Type B pancreatic cell (in vitro differentiated cells): ENCODE measurements at regions not wholly inside any gene's neighbourhood (a gene's known extent, or its start where the extent isn't known, plus 50 kb on each side); places are given as distances from the start of the nearest gene placed in this dataset.

Experiments
- DNase-seq: peaks from one replicate; pipeline ENCODE4 v3.0.0; 2021; ENCODE audit warnings: mixed read lengths; ENCODE audit not compliant: unreplicated experiment; ENCODE audit errors: extremely low spot score
- H3K27ac Mint-ChIP-seq: 2 replicates; pipeline ENCODE4 v1.8.0; 2021; ENCODE audit warnings: mild to moderate bottlenecking, mixed read lengths
- H3K27me3 Mint-ChIP-seq: 2 replicates; pipeline ENCODE4 v1.8.0; 2021; ENCODE audit warnings: mixed read lengths
- H3K36me3 Mint-ChIP-seq: 2 replicates; pipeline ENCODE4 v1.8.0; 2021; ENCODE audit warnings: mixed read lengths
- H3K4me1 Mint-ChIP-seq: one replicate; pipeline ENCODE4 v1.8.0; 2021; ENCODE audit warnings: mixed read lengths; ENCODE audit not compliant: unreplicated experiment
- H3K4me3 Mint-ChIP-seq: 2 replicates; pipeline ENCODE4 v1.8.0; 2021; ENCODE audit warnings: mild to moderate bottlenecking, mixed read lengths
- H3K9me3 Mint-ChIP-seq: 2 replicates; pipeline ENCODE4 v1.8.0; 2021; ENCODE audit warnings: mixed read lengths
- CTCF ChIP-seq: fragments of 200-600 bp; sonication (generic); conservative IDR thresholded peaks from 2 replicates; pipeline ENCODE4 v1.5.0; 2021; ENCODE audit warnings: antibody characterized with exemption, mild to moderate bottlenecking

GRCh38 chr22:47393191-47393590, 630.7 kb downstream of the TBC1D22A start:
- H3K27me3 Mint-ChIP-seq: no peaks in the 10 kb centered on the region
- H3K27ac Mint-ChIP-seq: no peak overlapping the region
- H3K4me1 Mint-ChIP-seq: no peaks in the 10 kb centered on the region
- no peak overlapping the region for H3K4me3 Mint-ChIP-seq
- no peaks in the 10 kb centered on the region for H3K36me3 Mint-ChIP-seq
- no peak for DNase-seq
- TF ChIP-seq CTCF: no peak
- H3K9me3 Mint-ChIP-seq: peaks cover 7% of the 10 kb centered on the region

GRCh38 chr22:47392729-47393128, 630.3 kb downstream of the TBC1D22A start:
- H3K4me3 Mint-ChIP-seq: no peak overlapping the region
- H3K36me3 Mint-ChIP-seq: no peaks in the 10 kb centered on the region
- H3K27ac Mint-ChIP-seq: no peak overlapping the region
- H3K27me3 Mint-ChIP-seq: no peaks in the 10 kb centered on the region
- TF ChIP-seq CTCF: no peak
- H3K9me3 Mint-ChIP-seq: peaks cover 7% of the 10 kb centered on the region
- DNase-seq: no peak
- no peaks in the 10 kb centered on the region for H3K4me1 Mint-ChIP-seq

GRCh38 chr22:47392054-47392347, 629.6 kb downstream of the TBC1D22A start:
- DNase-seq: no peak
- Mint-ChIP-seq H3K27me3 (no peaks in the 10 kb centered on the region), H3K36me3 (no peaks in the 10 kb centered on the region), H3K4me1 (no peaks in the 10 kb centered on the region), H3K9me3 (peaks cover 4% of the 10 kb centered on the region), H3K27ac (no peak overlapping the region), H3K4me3 (no peak overlapping the region)
- TF ChIP-seq CTCF: no peak

- H3K36me3 Mint-ChIP-seq: no peaks in the 10 kb centered on the region
- no peaks in the 10 kb centered on the region for H3K27me3 Mint-ChIP-seq
- no peak overlapping the region for H3K4me3 Mint-ChIP-seq
- TF ChIP-seq CTCF: no peak
- H3K4me1 Mint-ChIP-seq: no peaks in the 10 kb centered on the region
- H3K27ac Mint-ChIP-seq: no peak overlapping the region
- no peak for DNase-seq
- no peaks in the 10 kb centered on the region for H3K9me3 Mint-ChIP-seq
Observed at GRCh38 chr22:47391169-47392053, 629.0 kb downstream of the TBC1D22A start.

- Mint-ChIP-seq H3K36me3 (no peaks in the 10 kb centered on the region), H3K27ac (no peak overlapping the region), H3K4me3 (no peak overlapping the region), H3K4me1 (no peaks in the 10 kb centered on the region), H3K9me3 (no peaks in the 10 kb centered on the region), H3K27me3 (no peaks in the 10 kb centered on the region)
- DNase-seq: no peak
- no peak for TF ChIP-seq CTCF
Observed at GRCh38 chr22:47390026-47390970, 627.8 kb downstream of the TBC1D22A start.
